ENCODE measurements at regions not wholly inside any gene's neighbourhood (a gene's known extent, or its start where the extent isn't known, plus 50 kb on each side); places are given as distances from the start of the nearest gene placed in this dataset.

- POLR2A ChIA-PET, result no interaction called here
- DNase-seq (ENCODE audit: low spot score) (no peak), ATAC-seq (no peak)
- peaks cover 50% of the 10 kb centered on the region for H3K9me3 Mint-ChIP-seq
- no peak for TF ChIP-seq ZNF317 (CRISPR knock-in tag; IDR thresholded peaks at IDR 0.05; ENCODE audit: borderline replicate concordance, low read depth)
- TF ChIP-seq FOXK1 (CRISPR knock-in tag; IDR thresholded peaks at IDR 0.05), result no peak
- no peak for TF ChIP-seq ELF4 (CRISPR knock-in tag; IDR thresholded peaks at IDR 0.05; ENCODE audit: low read depth)
- no peak for TF ChIP-seq TEAD1 (CRISPR knock-in tag; IDR thresholded peaks at IDR 0.05)
- TF ChIP-seq CBFB (CRISPR knock-in tag; IDR thresholded peaks at IDR 0.05; ENCODE audit: low read depth), result no peak
- no peak for TF ChIP-seq ZNF121 (CRISPR knock-in tag; IDR thresholded peaks at IDR 0.05)
- TF ChIP-seq SOX15 (CRISPR knock-in tag; IDR thresholded peaks at IDR 0.05), result no peak
- no peak for TF ChIP-seq MXD4 (CRISPR knock-in tag; IDR thresholded peaks at IDR 0.05; ENCODE audit: borderline replicate concordance)
- no peak for TF ChIP-seq ZBTB43 (CRISPR knock-in tag; IDR thresholded peaks at IDR 0.05)
- TF ChIP-seq FOXP4 (CRISPR knock-in tag; IDR thresholded peaks at IDR 0.05), result no peak
- no peak for TF ChIP-seq ZNF423 (CRISPR knock-in tag; IDR thresholded peaks at IDR 0.05)
- TF ChIP-seq ZNF232 (CRISPR knock-in tag; IDR thresholded peaks at IDR 0.05), result no peak
- TF ChIP-seq FOXJ3 (CRISPR knock-in tag; IDR thresholded peaks at IDR 0.05; ENCODE audit: borderline replicate concordance), result no peak
- TF ChIP-seq ZNF263 (CRISPR knock-in tag; IDR thresholded peaks at IDR 0.05; ENCODE audit: low read depth), result no peak
- TF ChIP-seq ZNF416 (CRISPR knock-in tag; IDR thresholded peaks at IDR 0.05), result no peak
- no peak overlapping the region for H3K4me3 Mint-ChIP-seq
- CTCF ChIA-PET, result no interaction called here
- no peak overlapping the region for H3K27ac Mint-ChIP-seq
- peaks cover 43% of the 10 kb centered on the region for H3K36me3 Mint-ChIP-seq
- H3K27me3 Mint-ChIP-seq (ENCODE audit: low read depth), result peaks cover 9% of the 10 kb centered on the region
- H3K4me1 Mint-ChIP-seq, result 0 out of 2 replicates have a peak, but pooled peaks cover 2% of the 10 kb centered on the region
Observed at GRCh38 chr2:126304154-126304553, 351.8 kb upstream of the GYPC start.

GRCh38 chr2:126306539-126306938, 349.4 kb upstream of the GYPC start:
- H3K27me3 Mint-ChIP-seq (ENCODE audit: low read depth), result peaks cover 3% of the 10 kb centered on the region; the same call in 1 of the 2 replicates
- peaks cover 44% of the 10 kb centered on the region for H3K9me3 Mint-ChIP-seq
- ChIA-PET POLR2A (no interaction called here), CTCF (no interaction called here)
- ATAC-seq (no peak), DNase-seq (ENCODE audit: low spot score) (no peak)
- H3K36me3 Mint-ChIP-seq, result peaks cover 36% of the 10 kb centered on the region
- H3K4me3 Mint-ChIP-seq, result no peak overlapping the region
- H3K27ac Mint-ChIP-seq, result no peak overlapping the region
- 0 out of 2 replicates have a peak, but pooled peaks cover 2% of the 10 kb centered on the region for H3K4me1 Mint-ChIP-seq
- no peak for TF ChIP-seq ZBTB21 (CRISPR knock-in tag; IDR thresholded peaks at IDR 0.05; ENCODE audit: borderline replicate concordance)
- no peak for TF ChIP-seq MXD4 (CRISPR knock-in tag; IDR thresholded peaks at IDR 0.05; ENCODE audit: borderline replicate concordance)
- no peak for TF ChIP-seq RELA (CRISPR knock-in tag; IDR thresholded peaks at IDR 0.05; ENCODE audit: borderline replicate concordance)
- TF ChIP-seq SMAD4 (CRISPR knock-in tag; IDR thresholded peaks at IDR 0.05), result no peak
- TF ChIP-seq AR (CRISPR knock-in tag; IDR thresholded peaks at IDR 0.05), result no peak
- TF ChIP-seq ZNF317 (CRISPR knock-in tag; IDR thresholded peaks at IDR 0.05; ENCODE audit: borderline replicate concordance, low read depth), result no peak
- TF ChIP-seq AFF4 (CRISPR knock-in tag; IDR thresholded peaks at IDR 0.05; ENCODE audit: borderline replicate concordance), result no peak
- no peak for TF ChIP-seq ZMAT4 (CRISPR knock-in tag; IDR thresholded peaks at IDR 0.05)
- TF ChIP-seq ZNF423 (CRISPR knock-in tag; IDR thresholded peaks at IDR 0.05), result no peak
- TF ChIP-seq NR3C1 (CRISPR knock-in tag; conservative IDR thresholded peaks at IDR 0.05; ENCODE audit: low read depth), result no peak
- TF ChIP-seq NR1H2 (CRISPR knock-in tag; IDR thresholded peaks at IDR 0.05), result no peak
- TF ChIP-seq TEAD4 (CRISPR knock-in tag; IDR thresholded peaks at IDR 0.05), result no peak
- no peak for TF ChIP-seq MYBL2 (CRISPR knock-in tag; IDR thresholded peaks at IDR 0.05)
- no peak for TF ChIP-seq CDX4 (CRISPR knock-in tag; IDR thresholded peaks at IDR 0.05; ENCODE audit: borderline replicate concordance)

All from WTC11 (cell line).